H9 (cell line): ENCODE measurements at regions not wholly inside any gene's neighbourhood (a gene's known extent, or its start where the extent isn't known, plus 50 kb on each side); places are given as distances from the start of the nearest gene placed in this dataset.

Experiments used
- DNase-seq: peaks from one replicate; pipeline ENCODE4 v3.0.0-alpha.2; 2017
- H2AFZ ChIP-seq: one replicate; pipeline ENCODE4 v1.6.1; 2013; ENCODE audit warnings: mild to moderate bottlenecking, low read length, control low read depth, moderate library complexity
- H2AK5ac ChIP-seq: 2 replicates; pipeline ENCODE4 v1.6.1; 2013; ENCODE audit warnings: low read length, control low read depth, mixed read lengths; ENCODE audit not compliant: insufficient read length
- H2BK120ac ChIP-seq: one replicate; pipeline ENCODE4 v1.6.1; 2013; ENCODE audit warnings: low read depth, mild to moderate bottlenecking, low read length, control low read depth, inconsistent platforms; ENCODE audit not compliant: poor library complexity, severe bottlenecking
- H2BK12ac ChIP-seq: 2 replicates; pipeline ENCODE4 v1.6.1; 2013; ENCODE audit warnings: low read length, control low read depth, mixed read lengths, low read depth; ENCODE audit not compliant: insufficient read length
- H2BK15ac ChIP-seq: 2 replicates; pipeline ENCODE4 v1.6.1; 2013; ENCODE audit warnings: low read depth, low read length, control low read depth
- H2BK20ac ChIP-seq: one replicate; pipeline ENCODE4 v1.6.1; 2013; ENCODE audit warnings: low read depth, mild to moderate bottlenecking, low read length, control low read depth, inconsistent platforms; ENCODE audit not compliant: poor library complexity, severe bottlenecking
- H2BK5ac ChIP-seq: 2 replicates; pipeline ENCODE4 v1.6.1; 2013; ENCODE audit warnings: low read length, control low read depth, mixed read lengths; ENCODE audit not compliant: insufficient read length
- H3K14ac ChIP-seq: 2 replicates; pipeline ENCODE4 v1.6.1; 2013; ENCODE audit warnings: low read length, control low read depth; ENCODE audit not compliant: insufficient read depth
- H3K18ac ChIP-seq: 2 replicates; pipeline ENCODE4 v1.6.1; 2013; ENCODE audit warnings: low read depth, mild to moderate bottlenecking, mixed read lengths, low read length, control low read depth; ENCODE audit not compliant: insufficient read length
- H3K23ac ChIP-seq: 2 replicates; pipeline ENCODE4 v1.6.1; 2013; ENCODE audit warnings: low read length, control low read depth, mixed read lengths, low read depth; ENCODE audit not compliant: insufficient read length
- H3K23me2 ChIP-seq: 2 replicates; pipeline ENCODE4 v1.6.1; 2013; ENCODE audit warnings: low read depth, mild to moderate bottlenecking, mixed read lengths, low read length, control low read depth; ENCODE audit not compliant: insufficient read length, poor library complexity, severe bottlenecking
- H3K27ac ChIP-seq: 2 replicates; pipeline ENCODE4 v1.5.1; 2013; ENCODE audit warnings: low read length, control low read depth, mixed read lengths, low read depth; ENCODE audit not compliant: insufficient read length
- H3K27me3 ChIP-seq: 2 replicates; pipeline ENCODE4 v1.6.1; 2013; ENCODE audit warnings: low read length, control low read depth, inconsistent platforms; ENCODE audit not compliant: insufficient read depth
- H3K4ac ChIP-seq: 2 replicates; pipeline ENCODE4 v1.6.1; 2013; ENCODE audit warnings: low read depth, mild to moderate bottlenecking, control low read depth, inconsistent platforms, low read length, moderate library complexity
- H3K4me1 ChIP-seq: 2 replicates; pipeline ENCODE4 v1.6.1; 2013; ENCODE audit warnings: low read length, control low read depth, inconsistent platforms; ENCODE audit not compliant: insufficient read depth
- H3K4me2 ChIP-seq: 2 replicates; pipeline ENCODE4 v1.6.1; 2013; ENCODE audit warnings: low read length, control low read depth, mixed read lengths; ENCODE audit not compliant: insufficient read length, insufficient read depth
- H3K56ac ChIP-seq: 2 replicates; pipeline ENCODE4 v1.6.1; 2013; ENCODE audit warnings: low read depth, mild to moderate bottlenecking, mixed read lengths, low read length, control low read depth; ENCODE audit not compliant: insufficient read length
- H3K79me1 ChIP-seq: 2 replicates; pipeline ENCODE4 v1.6.1; 2013; ENCODE audit warnings: low read depth, mild to moderate bottlenecking, moderate library complexity, low read length, control low read depth, inconsistent platforms; ENCODE audit not compliant: insufficient read depth, poor library complexity, severe bottlenecking
- H3K79me2 ChIP-seq: 2 replicates; pipeline ENCODE4 v1.6.1; 2013; ENCODE audit warnings: low read length, control low read depth, inconsistent platforms; ENCODE audit not compliant: insufficient read depth
- H3K9ac ChIP-seq: 2 replicates; pipeline ENCODE4 v1.6.1; 2013; ENCODE audit warnings: low read length, control low read depth, mixed read lengths; ENCODE audit not compliant: insufficient read length; ENCODE audit errors: extremely low read depth
- H3K9me3 ChIP-seq: one replicate; pipeline ENCODE4 v1.6.1; 2013; ENCODE audit warnings: low read depth, low read length, inconsistent platforms; ENCODE audit not compliant: control insufficient read depth
- H3T11ph ChIP-seq: one replicate; pipeline ENCODE4 v1.6.1; 2013; ENCODE audit warnings: mild to moderate bottlenecking, low read length, control low read depth, inconsistent platforms
- H4K20me1 ChIP-seq: one replicate; pipeline ENCODE4 v1.6.1; 2013; ENCODE audit not compliant: control insufficient read depth, insufficient read length, insufficient read depth
- H4K5ac ChIP-seq: 2 replicates; pipeline ENCODE4 v1.6.1; 2013; ENCODE audit warnings: low read depth, mild to moderate bottlenecking, mixed read lengths, low read length, control low read depth; ENCODE audit not compliant: insufficient read length
- H4K8ac ChIP-seq: replicated peaks from 2 replicates; pipeline ENCODE4 v1.6.1; 2013; ENCODE audit warnings: low read length, control low read depth, mixed read lengths, low read depth; ENCODE audit not compliant: insufficient read length
- H4K91ac ChIP-seq: 2 replicates; pipeline ENCODE4 v1.6.1; 2013; ENCODE audit warnings: low read depth, mild to moderate bottlenecking, moderate library complexity, mixed read lengths, low read length, control low read depth; ENCODE audit not compliant: insufficient read length
- H3K27ac Mint-ChIP-seq, 3 experiments: 2 replicates in 2 of 3; 3 replicates in 1 of 3; pipeline ENCODE4 v1.8.0; 2020 to 2021; ENCODE audit warnings: mixed read lengths in 3 of 3, mild to moderate bottlenecking in 1 of 3, moderate library complexity in 1 of 3
- H3K27me3 Mint-ChIP-seq: 2 replicates; pipeline ENCODE4 v1.8.0; 2021; ENCODE audit warnings: low read depth, mild to moderate bottlenecking, moderate library complexity, mixed read lengths
- H3K36me3 Mint-ChIP-seq, 3 experiments: 2 replicates in 2 of 3; 3 replicates in 1 of 3; pipeline ENCODE4 v1.8.0; 2020 to 2021; ENCODE audit warnings: low read depth in 3 of 3, mixed read lengths in 3 of 3; ENCODE audit not compliant: insufficient read depth in 1 of 3
- H3K4me1 Mint-ChIP-seq, 2 experiments: 2 replicates each; pipeline ENCODE4 v1.8.0; 2020; ENCODE audit warnings: mixed read lengths in 2 of 2
- H3K4me3 Mint-ChIP-seq, 2 experiments: 2 replicates in 1 of 2; 3 replicates in 1 of 2; pipeline ENCODE4 v1.8.0; 2020 to 2021; ENCODE audit warnings: mild to moderate bottlenecking in 2 of 2, mixed read lengths in 2 of 2, moderate library complexity in 1 of 2
- H3K9me3 Mint-ChIP-seq, 2 experiments: 2 replicates in 1 of 2; 3 replicates in 1 of 2; pipeline ENCODE4 v1.8.0; 2020; ENCODE audit warnings: mild to moderate bottlenecking in 2 of 2, mixed read lengths in 2 of 2, moderate library complexity in 1 of 2
- WGBS: extraction: QIAGEN DNeasy Blood & Tissue Kit; methylation state at CpG from one replicate; pipeline ENCODE4 v1.1.7; 2013; ENCODE audit warnings: missing lambda C conversion rate, low lambda C conversion rate, mixed read lengths; ENCODE audit not compliant: insufficient read length; ENCODE audit errors: extremely low coverage; 5-methylcytosine and 5-hydroxymethylcytosine counted together
- TF ChIP-seq, protein P1 (sequence below): fragments of 200-600 bp; sonication (generic); conservative IDR thresholded peaks from 3 replicates; pipeline ENCODE4 v1.8.0; 2021; ENCODE audit warnings: antibody characterized with exemption, mild to moderate bottlenecking

DNA sequence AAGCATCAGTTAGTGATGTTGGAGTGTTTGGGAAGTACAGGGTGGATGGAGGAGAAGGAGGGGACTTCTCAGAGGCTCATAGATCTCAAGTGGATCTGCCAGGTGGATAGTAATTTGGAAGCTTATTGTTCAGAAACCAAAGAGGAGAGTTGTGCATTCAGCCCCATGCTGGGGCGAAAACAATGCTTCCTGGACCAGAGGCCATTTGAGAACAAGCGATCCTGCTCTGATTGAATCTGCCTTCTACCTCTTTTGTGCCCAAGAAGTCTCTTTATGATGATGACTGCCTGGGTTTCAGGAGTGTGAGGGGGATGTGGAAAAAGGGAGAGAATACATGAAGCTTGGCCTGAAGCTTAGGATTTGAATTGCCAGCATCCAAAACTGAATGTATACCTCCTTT lies 110.8 kb upstream of the SRRM4 start:
- no peak overlapping the region for H3K27ac Mint-ChIP-seq
- no peak overlapping the region for H2BK20ac ChIP-seq
- H3K79me1 ChIP-seq = no peaks in the 10 kb centered on the region
- no peak overlapping the region for H4K5ac ChIP-seq
- H3K4me1 Mint-ChIP-seq = peaks cover 19 to 21% of the 10 kb centered on the region in 2 experiments
- H3K14ac ChIP-seq = no peak overlapping the region
- no peak overlapping the region for H2BK120ac ChIP-seq
- H3K4me3 Mint-ChIP-seq = no peak overlapping the region
- H3K4ac ChIP-seq = no peak overlapping the region
- H3K27ac ChIP-seq = no peak overlapping the region
- H3K36me3 Mint-ChIP-seq = no peaks in the 10 kb centered on the region
- H3K9ac ChIP-seq = no peak overlapping the region
- H3K18ac ChIP-seq = no peak overlapping the region
- H2BK15ac ChIP-seq = no peak overlapping the region
- H3K4me2 ChIP-seq = no peak overlapping the region
- peaks cover 46% of the 10 kb centered on the region for H3K27me3 Mint-ChIP-seq
- H3K9me3 Mint-ChIP-seq = peaks cover 0 to 4% of the 10 kb centered on the region in 2 experiments; a peak in 1 of 5 replicates
- no peaks in the 10 kb centered on the region for H3K79me2 ChIP-seq
- WGBS = no CpG with 5 or more reads among the region's 2 CpGs
- no peak overlapping the region for H2AFZ ChIP-seq
- no peak overlapping the region for H2AK5ac ChIP-seq
- H4K8ac ChIP-seq = no peak overlapping the region
- H3K23ac ChIP-seq = no peak overlapping the region
- TF ChIP-seq, protein P1, sequence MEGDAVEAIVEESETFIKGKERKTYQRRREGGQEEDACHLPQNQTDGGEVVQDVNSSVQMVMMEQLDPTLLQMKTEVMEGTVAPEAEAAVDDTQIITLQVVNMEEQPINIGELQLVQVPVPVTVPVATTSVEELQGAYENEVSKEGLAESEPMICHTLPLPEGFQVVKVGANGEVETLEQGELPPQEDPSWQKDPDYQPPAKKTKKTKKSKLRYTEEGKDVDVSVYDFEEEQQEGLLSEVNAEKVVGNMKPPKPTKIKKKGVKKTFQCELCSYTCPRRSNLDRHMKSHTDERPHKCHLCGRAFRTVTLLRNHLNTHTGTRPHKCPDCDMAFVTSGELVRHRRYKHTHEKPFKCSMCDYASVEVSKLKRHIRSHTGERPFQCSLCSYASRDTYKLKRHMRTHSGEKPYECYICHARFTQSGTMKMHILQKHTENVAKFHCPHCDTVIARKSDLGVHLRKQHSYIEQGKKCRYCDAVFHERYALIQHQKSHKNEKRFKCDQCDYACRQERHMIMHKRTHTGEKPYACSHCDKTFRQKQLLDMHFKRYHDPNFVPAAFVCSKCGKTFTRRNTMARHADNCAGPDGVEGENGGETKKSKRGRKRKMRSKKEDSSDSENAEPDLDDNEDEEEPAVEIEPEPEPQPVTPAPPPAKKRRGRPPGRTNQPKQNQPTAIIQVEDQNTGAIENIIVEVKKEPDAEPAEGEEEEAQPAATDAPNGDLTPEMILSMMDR = no peak
- H3K56ac ChIP-seq = no peak overlapping the region
- no peak for DNase-seq
- H4K91ac ChIP-seq = no peak overlapping the region
- H2BK5ac ChIP-seq = no peak overlapping the region
- H4K20me1 ChIP-seq = no peaks in the 10 kb centered on the region
- no peaks in the 10 kb centered on the region for H3K9me3 ChIP-seq
- H2BK12ac ChIP-seq = no peak overlapping the region
- peaks cover 11% of the 10 kb centered on the region for H3K4me1 ChIP-seq
- H3K27me3 ChIP-seq = no peaks in the 10 kb centered on the region
- no peak overlapping the region for H3T11ph ChIP-seq
- H3K23me2 ChIP-seq = no peaks in the 10 kb centered on the region
